ENCODE measurements at regions not wholly inside any gene's neighbourhood (a gene's known extent, or its start where the extent isn't known, plus 50 kb on each side); places are given as distances from the start of the nearest gene placed in this dataset.

DNA sequence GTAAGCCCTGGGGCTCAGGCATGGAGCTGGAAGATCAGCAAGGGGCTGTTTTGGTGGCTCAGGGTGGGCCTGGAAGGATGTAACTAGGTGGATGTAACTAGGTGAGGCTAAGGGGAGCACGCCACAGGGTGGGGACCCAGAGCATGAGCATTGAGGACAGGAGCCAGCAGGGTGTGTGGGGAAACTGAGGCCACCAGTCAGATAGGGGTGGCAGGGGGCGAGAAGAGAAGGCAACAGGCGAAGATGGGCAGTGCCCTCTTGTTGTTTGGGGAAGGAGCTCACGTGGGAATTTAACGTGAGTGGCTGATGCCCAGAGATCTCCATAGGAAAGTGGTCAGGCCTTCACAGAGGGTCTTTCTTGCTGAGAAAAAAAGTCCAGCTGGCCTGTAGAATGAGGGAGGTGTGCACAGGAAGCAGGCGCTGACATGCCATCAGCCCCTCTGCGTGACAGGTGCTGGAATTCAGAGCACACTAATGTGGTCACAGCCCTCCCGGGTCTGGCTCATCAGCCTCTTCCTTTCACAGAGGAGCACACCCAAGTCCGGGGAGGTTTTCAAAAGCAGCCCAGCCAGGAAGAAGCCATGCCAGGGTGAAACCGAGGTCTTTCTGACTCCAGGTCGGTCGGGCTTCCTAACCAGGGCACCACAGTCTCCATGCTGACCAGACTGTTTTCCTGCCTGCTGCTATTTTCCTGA lies 54.6 kb upstream of the PAX6 start:
- Mint-ChIP-seq H3K27me3 (ENCODE audit: low read depth) (peaks cover 2% of the 10 kb centered on the region), H3K27ac (no peak overlapping the region), H3K36me3 (ENCODE audit: low read depth) (no peaks in the 10 kb centered on the region), H3K4me3 (no peak overlapping the region), H3K9me3 (no peaks in the 10 kb centered on the region), H3K4me1 (ENCODE audit: low read depth) (no peaks in the 10 kb centered on the region)
- no peak for DNase-seq (ENCODE audit: low spot score)

DNA sequence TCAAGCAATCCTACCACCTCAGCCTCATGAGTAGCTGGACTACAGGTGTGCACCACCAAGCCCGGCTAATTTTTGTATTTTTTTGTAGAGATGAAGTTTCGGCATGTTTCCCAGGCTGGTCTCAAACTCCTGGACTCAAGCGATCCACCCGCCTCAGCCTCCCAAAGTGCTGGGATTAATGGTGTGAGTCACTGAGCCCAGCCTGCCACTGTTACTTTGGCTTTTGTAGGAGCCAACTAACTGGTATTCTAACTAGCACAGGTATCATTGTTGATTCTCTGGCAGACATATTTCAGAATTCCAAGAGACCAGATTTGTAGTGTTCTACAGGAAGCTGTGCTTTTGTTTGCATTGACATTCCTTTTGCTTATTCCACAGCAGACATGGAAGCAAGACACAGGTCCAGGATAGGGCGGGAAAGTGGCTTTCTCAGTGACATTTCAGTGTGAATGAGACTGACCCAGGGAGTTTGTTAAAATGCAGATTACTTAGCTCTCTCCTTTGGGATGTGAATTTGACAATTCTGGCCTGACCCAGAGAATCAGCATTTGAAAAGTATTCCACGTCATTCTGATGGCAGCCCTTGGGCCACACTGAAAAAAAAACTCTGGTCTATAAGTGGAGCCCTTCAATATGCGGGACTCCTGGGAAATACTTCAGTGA lies 52.2 kb upstream of the PAX6 start:
- Mint-ChIP-seq H3K36me3 (ENCODE audit: low read depth) (no peaks in the 10 kb centered on the region), H3K4me1 (ENCODE audit: low read depth) (no peaks in the 10 kb centered on the region)

DNA sequence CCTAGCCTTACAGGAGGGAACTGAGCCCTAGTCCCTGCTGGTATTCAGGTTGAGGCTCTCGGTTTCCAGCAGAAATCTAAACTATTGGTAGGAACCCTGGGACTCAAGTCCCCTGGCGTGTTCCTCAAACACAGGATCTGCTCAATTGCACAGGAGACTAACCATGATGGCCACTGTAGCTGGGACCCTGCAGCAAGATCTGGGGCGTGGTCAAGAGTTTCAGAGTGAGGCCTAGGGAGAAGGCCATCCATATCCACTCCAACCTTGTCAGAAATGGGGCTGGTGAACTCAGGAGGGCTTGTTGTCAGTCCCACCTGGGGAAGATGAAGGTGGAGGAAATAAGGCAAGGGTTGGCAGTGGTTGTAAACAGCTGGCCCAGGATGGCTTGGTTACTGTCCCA lies 49.9 kb upstream of the PAX6 start:
- H3K9me3 Mint-ChIP-seq = no peaks in the 10 kb centered on the region
- no peak for DNase-seq (ENCODE audit: low spot score)
- no peak overlapping the region for H3K27ac Mint-ChIP-seq
- no peak overlapping the region for H3K4me3 Mint-ChIP-seq
- H3K27me3 Mint-ChIP-seq (ENCODE audit: low read depth) = peaks cover 2% of the 10 kb centered on the region
- H3K36me3 Mint-ChIP-seq (ENCODE audit: low read depth) = no peaks in the 10 kb centered on the region
- no peaks in the 10 kb centered on the region for H3K4me1 Mint-ChIP-seq (ENCODE audit: low read depth)

More for the DNA sequence above, 52.2 kb upstream of the PAX6 start:
- peaks cover 2% of the 10 kb centered on the region for H3K27me3 Mint-ChIP-seq (ENCODE audit: low read depth)
- H3K27ac Mint-ChIP-seq = no peak overlapping the region
- DNase-seq (ENCODE audit: low spot score) = no peak
- H3K4me3 Mint-ChIP-seq = no peak overlapping the region
- H3K9me3 Mint-ChIP-seq = no peaks in the 10 kb centered on the region
